Spleen (tissue), 11 donors: ENCODE measurements at regions not wholly inside any gene's neighbourhood (a gene's known extent, or its start where the extent isn't known, plus 50 kb on each side); places are given as distances from the start of the nearest gene placed in this dataset.

Experiments
- DNase-seq: peaks from one replicate; pipeline ENCODE4 v3.0.0-alpha.2; 2020
- H3K27ac ChIP-seq, 8 donors: fragments of 200-600 bp; sonication (generic) in 7 of 8; 1 replicate in 4 of 8; 2 replicates in 4 of 8; pipeline versions ENCODE4 v1.5.0 to v1.8.0; 2016 to 2021; ENCODE audit warnings: inconsistent platforms in 4 of 8, mild to moderate bottlenecking in 4 of 8, moderate library complexity in 1 of 8
- H3K27me3 ChIP-seq, 7 donors: fragments of 200-600 bp; sonication (generic) in 6 of 7; replicated peaks in 1 of 7; 1 replicate in 4 of 7; 2 replicates in 3 of 7; pipeline versions ENCODE4 v1.5.0 to v1.8.0; 2016 to 2021; ENCODE audit warnings: inconsistent platforms in 3 of 7, mild to moderate bottlenecking in 1 of 7
- H3K36me3 ChIP-seq, 6 donors: fragments of 200-600 bp; sonication (generic) in 5 of 6; 1 replicate in 4 of 6; 2 replicates in 2 of 6; pipeline versions ENCODE4 v1.5.0 to v1.8.0; 2016 to 2021; ENCODE audit warnings: inconsistent platforms in 2 of 6
- H3K4me1 ChIP-seq, 6 donors: fragments of 200-600 bp; sonication (generic) in 5 of 6; 1 replicate in 3 of 6; 2 replicates in 3 of 6; pipeline versions ENCODE4 v1.5.0 to v1.8.0; 2016 to 2021; ENCODE audit warnings: inconsistent platforms in 3 of 6
- H3K4me3 ChIP-seq, 8 donors: fragments of 200-600 bp; sonication (generic) in 7 of 8; 1 replicate in 4 of 8; 2 replicates in 4 of 8; pipeline versions ENCODE4 v1.5.0 to v1.8.0; 2016 to 2021; ENCODE audit warnings: inconsistent platforms in 4 of 8, mild to moderate bottlenecking in 4 of 8, moderate library complexity in 2 of 8
- H3K9me3 ChIP-seq, 8 donors: fragments of 200-600 bp; sonication (generic) in 7 of 8; 1 replicate in 4 of 8; 2 replicates in 4 of 8; pipeline versions ENCODE4 v1.5.0 to v1.8.0; 2016 to 2021; ENCODE audit warnings: inconsistent platforms in 4 of 8
- POLR2A ChIP-seq, 3 donors: fragments of 450-650 bp; IDR thresholded peaks; one replicate each; pipeline ENCODE4 v1.5.1; 2017; ENCODE audit warnings: antibody characterized with exemption in 3 of 3, mild to moderate bottlenecking in 1 of 3
- POLR2AphosphoS5 ChIP-seq, 3 donors: sonication (generic); formaldehyde crosslinking; IDR thresholded peaks; one replicate each; pipeline ENCODE4 v1.5.1; 2017; ENCODE audit warnings: antibody characterized with exemption in 3 of 3
- whole genome bisulfite sequencing, 5 donors: extraction: QIAGEN DNeasy Blood & Tissue Kit in 3 of 5; methylation state at CpG; one replicate each; pipeline versions ENCODE4 v1.1.5 to v1.1.7; 2013 to 2018; 5-methylcytosine and 5-hydroxymethylcytosine counted together
- intact Hi-C: fragments of 100-400 bp; cut with DNase I; formaldehyde crosslinking; loops from one replicate; pipeline ENCODE4 v1.15.0; 2023; ENCODE audit warnings: low total_unique reads
- TF ChIP-seq, protein P1 (sequence below), 11 experiments: fragments of 200-600 bp in 7 of 11; fragments of 450-650 bp in 4 of 11; sonication (generic) in 4 of 11; IDR thresholded peaks in 8 of 11; conservative IDR thresholded peaks in 3 of 11; 1 replicate in 7 of 11; 2 replicates in 4 of 11; pipeline versions ENCODE4 v1.4.0 to v1.8.0; 2016 to 2021; ENCODE audit warnings: antibody characterized with exemption in 11 of 11, inconsistent platforms in 4 of 11, mild to moderate bottlenecking in 1 of 11
- donor health status: healthy with polysubstance abuse.
- donor health status: DM: no; HTN: no; CAD: no; lungs with moderate emphysema.
- donor health status: DM: no; HTN: no; CAD: no.
- donor health status: Bipolar disorder and iron deficiency.
- donor health status: healthy.
- donor health status: DM: no; HTN: no; CAD: no.
- donor health status: DM: yes; HTN: yes; CAD: no.

DNA sequence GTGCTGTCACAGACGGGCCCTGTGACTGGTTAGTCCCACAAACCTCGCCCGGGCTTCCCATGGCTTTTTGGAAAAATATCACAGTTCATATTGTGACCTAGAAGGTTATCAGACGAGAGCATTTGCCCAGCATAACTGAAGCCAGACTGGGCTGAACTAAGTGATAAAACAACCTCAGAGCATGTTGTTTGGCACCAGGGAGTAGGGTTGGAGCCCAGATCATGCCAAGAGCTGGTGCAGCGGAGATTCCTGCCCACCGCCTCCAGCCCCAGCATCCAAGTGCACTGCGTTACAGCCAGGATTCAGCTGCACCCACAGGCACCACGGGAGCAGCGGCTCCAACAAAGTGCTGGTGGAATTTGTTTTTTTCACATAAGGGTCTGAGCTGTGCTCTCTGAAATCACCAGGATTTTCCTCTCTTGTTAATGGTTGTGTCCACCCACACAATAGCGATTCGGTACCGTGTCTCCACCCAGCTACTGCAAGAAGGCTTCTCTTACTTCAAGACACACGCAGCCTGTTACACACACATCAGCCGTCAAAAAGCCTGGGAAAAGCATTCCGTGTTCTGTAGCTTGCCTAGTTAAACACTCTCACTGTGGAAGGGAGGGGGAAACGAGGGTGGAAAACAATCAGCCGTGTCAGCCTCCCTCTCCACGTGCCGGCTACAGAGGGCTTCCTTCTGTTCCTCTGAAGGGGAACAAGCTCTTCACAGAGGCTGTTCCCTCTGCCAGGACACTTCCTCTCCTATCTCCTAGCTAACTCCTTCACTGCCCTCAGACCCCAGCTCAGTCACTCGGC, 273.8 kb downstream of the C16orf95 start:
- H3K4me1 ChIP-seq, result peaks cover 0 to 15% (median 2%) of the 10 kb centered on the region in 6 donors
- no peaks in the 10 kb centered on the region for H3K9me3 ChIP-seq
- no peak for DNase-seq
- TF ChIP-seq POLR2A (IDR thresholded peaks at IDR 0.05) (no peak), POLR2AphosphoS5 (IDR thresholded peaks at IDR 0.05) (no peak)
- TF ChIP-seq, protein P1, sequence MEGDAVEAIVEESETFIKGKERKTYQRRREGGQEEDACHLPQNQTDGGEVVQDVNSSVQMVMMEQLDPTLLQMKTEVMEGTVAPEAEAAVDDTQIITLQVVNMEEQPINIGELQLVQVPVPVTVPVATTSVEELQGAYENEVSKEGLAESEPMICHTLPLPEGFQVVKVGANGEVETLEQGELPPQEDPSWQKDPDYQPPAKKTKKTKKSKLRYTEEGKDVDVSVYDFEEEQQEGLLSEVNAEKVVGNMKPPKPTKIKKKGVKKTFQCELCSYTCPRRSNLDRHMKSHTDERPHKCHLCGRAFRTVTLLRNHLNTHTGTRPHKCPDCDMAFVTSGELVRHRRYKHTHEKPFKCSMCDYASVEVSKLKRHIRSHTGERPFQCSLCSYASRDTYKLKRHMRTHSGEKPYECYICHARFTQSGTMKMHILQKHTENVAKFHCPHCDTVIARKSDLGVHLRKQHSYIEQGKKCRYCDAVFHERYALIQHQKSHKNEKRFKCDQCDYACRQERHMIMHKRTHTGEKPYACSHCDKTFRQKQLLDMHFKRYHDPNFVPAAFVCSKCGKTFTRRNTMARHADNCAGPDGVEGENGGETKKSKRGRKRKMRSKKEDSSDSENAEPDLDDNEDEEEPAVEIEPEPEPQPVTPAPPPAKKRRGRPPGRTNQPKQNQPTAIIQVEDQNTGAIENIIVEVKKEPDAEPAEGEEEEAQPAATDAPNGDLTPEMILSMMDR (IDR thresholded peaks at IDR 0.05 in 8 of 11, conservative IDR thresholded peaks at IDR 0.05 in 3 of 11), result no peak
- WGBS, 5 donors, result 35 to 42% (median 39%) methylated on average over 20 of the region's 20 CpGs
- H3K36me3 ChIP-seq, result no peaks in the 10 kb centered on the region
- intact Hi-C loops, result no loop called here
- no peak overlapping the region for H3K27ac ChIP-seq
- no peak overlapping the region for H3K4me3 ChIP-seq
- H3K27me3 ChIP-seq, result peaks cover 0 to 55% (median 0%) of the 10 kb centered on the region in 7 donors

DNA sequence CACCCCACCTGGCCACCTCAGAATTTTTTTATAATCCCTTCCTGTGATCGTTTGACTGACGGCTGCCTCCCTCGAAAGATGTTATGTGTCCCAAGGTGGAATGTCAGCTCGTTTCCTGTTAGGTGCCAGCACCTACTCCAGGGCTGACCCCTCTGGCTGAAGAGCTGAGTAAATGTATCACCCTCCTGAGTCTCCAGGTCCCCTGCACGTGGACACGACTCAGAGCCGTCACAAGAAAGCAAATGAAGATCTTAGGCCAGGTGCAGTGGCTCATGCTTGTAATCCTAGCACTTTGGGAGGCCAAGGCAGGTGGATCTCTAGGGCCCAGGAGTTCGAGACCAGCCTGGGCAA, 273.2 kb downstream of the C16orf95 start:
- intact Hi-C loops, result no loop called here
- H3K4me3 ChIP-seq, result no peak overlapping the region
- peaks cover 0 to 55% (median 0%) of the 10 kb centered on the region in 7 donors for H3K27me3 ChIP-seq
- H3K9me3 ChIP-seq, result no peaks in the 10 kb centered on the region
- DNase-seq, result no peak
- peaks cover 0 to 15% (median 2%) of the 10 kb centered on the region in 6 donors for H3K4me1 ChIP-seq
- H3K36me3 ChIP-seq, result no peaks in the 10 kb centered on the region
- no peak overlapping the region for H3K27ac ChIP-seq
- WGBS, 5 donors, result 62 to 86% (median 70%) methylated on average over 8 of the region's 8 CpGs
- no peak for TF ChIP-seq POLR2A (IDR thresholded peaks at IDR 0.05)
- no peak for TF ChIP-seq POLR2AphosphoS5 (IDR thresholded peaks at IDR 0.05)
- TF ChIP-seq, protein P1 (IDR thresholded peaks at IDR 0.05 in 8 of 11, conservative IDR thresholded peaks at IDR 0.05 in 3 of 11), result no peak

DNA sequence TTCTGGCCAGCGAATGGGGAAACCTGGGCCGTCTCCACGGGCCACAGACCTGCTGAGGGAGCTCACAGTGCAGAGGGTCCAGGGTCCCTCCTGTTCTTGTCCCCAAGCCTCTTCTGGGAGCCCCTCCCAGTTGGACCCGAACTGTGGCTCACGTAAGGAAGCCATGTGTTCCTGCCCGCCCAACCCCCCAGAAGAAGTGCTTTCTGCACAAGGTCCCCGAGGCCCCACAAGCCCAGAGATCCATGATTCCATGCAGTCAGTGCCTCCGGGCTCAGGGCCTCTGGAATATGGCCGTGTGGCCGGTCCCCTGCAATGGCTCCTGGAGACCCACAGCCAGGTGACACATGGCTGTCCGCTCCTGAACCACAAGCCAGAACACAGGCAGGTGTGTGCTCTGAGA, 272.4 kb downstream of the C16orf95 start:
- Histone ChIP-seq H3K36me3 (no peaks in the 10 kb centered on the region), H3K27me3 (peaks cover 0 to 51% (median 0%) of the 10 kb centered on the region in 7 donors), H3K4me1 (peaks cover 0 to 15% (median 2%) of the 10 kb centered on the region in 6 donors), H3K9me3 (no peaks in the 10 kb centered on the region), H3K27ac (no peak overlapping the region), H3K4me3 (no peak overlapping the region)
- intact Hi-C loops, result no loop called here
- 86 to 94% (median 87%) methylated on average over 11 of the region's 11 CpGs for WGBS, 5 donors
- TF ChIP-seq POLR2A (IDR thresholded peaks at IDR 0.05) (no peak), POLR2AphosphoS5 (IDR thresholded peaks at IDR 0.05) (no peak)
- TF ChIP-seq, protein P1 (IDR thresholded peaks at IDR 0.05 in 8 of 11, conservative IDR thresholded peaks at IDR 0.05 in 3 of 11), result no peak
- DNase-seq, result no peak

DNA sequence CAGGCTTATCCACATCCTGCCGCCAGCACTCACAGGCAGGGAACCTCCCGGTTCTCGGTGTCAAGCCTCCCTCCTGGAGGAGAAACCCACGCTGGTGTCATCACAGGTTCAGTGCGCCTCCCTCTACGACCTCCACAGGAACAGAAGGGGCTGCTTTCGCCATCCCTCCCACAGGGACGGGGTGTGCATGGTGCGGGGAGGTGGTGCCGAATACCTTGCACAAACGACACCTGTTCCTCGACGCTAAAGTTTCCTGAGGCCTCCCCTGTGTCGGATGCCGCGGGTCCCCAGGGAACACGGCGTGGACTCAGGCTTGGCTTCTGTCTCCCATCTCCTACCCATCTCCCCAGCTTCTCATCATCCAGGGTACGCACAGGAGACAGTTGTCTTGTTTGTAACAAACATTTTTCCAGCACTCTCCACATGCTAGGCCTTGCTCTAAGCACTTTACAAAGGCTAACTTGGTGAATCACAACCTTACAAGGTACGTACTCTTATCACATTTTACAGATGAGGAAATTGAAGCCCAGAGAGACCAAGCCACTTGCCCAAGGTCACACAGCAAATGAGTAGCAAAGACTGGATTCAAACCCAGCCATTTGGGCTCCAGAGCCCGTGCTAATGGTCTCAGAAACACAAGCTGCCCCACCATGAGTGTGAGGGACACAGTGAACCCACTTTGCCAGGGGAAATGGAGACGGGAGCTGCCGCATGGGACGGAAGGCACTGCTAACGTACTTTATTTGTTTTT, 271.6 kb downstream of the C16orf95 start:
- no peak for DNase-seq
- no peaks in the 10 kb centered on the region for H3K36me3 ChIP-seq
- peaks cover 0 to 43% (median 0%) of the 10 kb centered on the region in 7 donors for H3K27me3 ChIP-seq
- intact Hi-C loops, result no loop called here
- no peaks in the 10 kb centered on the region for H3K9me3 ChIP-seq
- no peak overlapping the region for H3K27ac ChIP-seq
- TF ChIP-seq, protein P1 (IDR thresholded peaks at IDR 0.05 in 8 of 11, conservative IDR thresholded peaks at IDR 0.05 in 3 of 11), result no peak
- no peak for TF ChIP-seq POLR2A (IDR thresholded peaks at IDR 0.05)
- no peak for TF ChIP-seq POLR2AphosphoS5 (IDR thresholded peaks at IDR 0.05)
- H3K4me1 ChIP-seq, result peaks cover 0 to 15% (median 2%) of the 10 kb centered on the region in 6 donors
- 78 to 91% (median 84%) methylated on average over 25 of the region's 25 CpGs for WGBS, 5 donors
- H3K4me3 ChIP-seq, result no peak overlapping the region
